ENCODE measurements at regions not wholly inside any gene's neighbourhood (a gene's known extent, or its start where the extent isn't known, plus 50 kb on each side); places are given as distances from the start of the nearest gene placed in this dataset.

DNA sequence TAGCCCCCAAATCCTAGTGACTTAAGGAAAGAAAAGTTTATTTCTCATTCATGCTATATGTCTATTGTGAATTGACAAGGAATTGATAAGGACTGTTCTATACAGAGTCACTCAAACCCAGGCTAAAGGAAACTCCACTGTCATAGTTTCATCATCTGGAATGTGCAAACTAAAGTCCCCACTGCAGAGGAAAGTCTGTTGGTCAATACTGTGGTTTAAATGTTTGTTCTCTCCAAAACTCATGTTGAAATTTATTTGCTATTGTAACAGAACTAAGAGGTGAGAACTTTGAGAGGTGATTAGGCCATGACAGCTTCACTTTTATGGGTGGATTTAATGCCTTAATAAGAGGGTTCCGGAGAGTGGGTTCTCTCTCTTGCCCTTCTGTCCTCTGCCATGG, 149.6 kb downstream of the COX18 start:
- peaks cover 4% of the 10 kb centered on the region for H3K9me3 Mint-ChIP-seq
- no peaks in the 10 kb centered on the region for H3K4me1 Mint-ChIP-seq (ENCODE audit: low read depth)
- H3K27me3 Mint-ChIP-seq (ENCODE audit: low read depth): peaks cover 5% of the 10 kb centered on the region
- H3K4me3 Mint-ChIP-seq: no peak overlapping the region
- ATAC-seq: no peak
- DNase-seq: no peak
- H3K36me3 Mint-ChIP-seq (ENCODE audit: insufficient read depth): no peaks in the 10 kb centered on the region

GRCh38 chr4:72919464-72919863, 150.1 kb downstream of the COX18 start:
- no peak for DNase-seq
- ATAC-seq: no peak
- Mint-ChIP-seq H3K9me3 (peaks cover 4% of the 10 kb centered on the region), H3K27me3 (ENCODE audit: low read depth) (peaks cover 7% of the 10 kb centered on the region), H3K4me1 (ENCODE audit: low read depth) (no peaks in the 10 kb centered on the region), H3K4me3 (no peak overlapping the region), H3K36me3 (ENCODE audit: insufficient read depth) (no peaks in the 10 kb centered on the region)

DNA sequence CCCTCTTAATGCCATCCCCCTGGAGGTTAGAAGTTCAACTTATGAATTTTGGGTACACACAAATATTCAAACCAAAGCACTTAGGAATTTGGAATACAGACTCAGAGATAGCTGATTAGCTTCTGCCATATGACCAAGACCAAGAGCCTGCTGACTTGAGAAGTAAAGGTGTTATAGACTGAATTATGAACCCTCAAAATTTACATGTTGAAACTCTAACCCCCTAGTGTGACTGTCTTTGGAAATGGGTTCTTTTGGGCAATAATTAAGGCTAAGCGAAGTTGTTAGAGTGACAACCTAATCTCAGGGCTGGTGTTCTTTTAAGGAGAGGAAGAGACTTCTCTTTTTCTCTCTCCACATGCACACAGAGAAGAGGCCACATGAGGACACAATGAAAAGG, 151.2 kb downstream of the COX18 start:
- Mint-ChIP-seq H3K27me3 (ENCODE audit: low read depth) (peaks cover 8% of the 10 kb centered on the region), H3K9me3 (no peaks in the 10 kb centered on the region), H3K36me3 (ENCODE audit: insufficient read depth) (no peaks in the 10 kb centered on the region), H3K4me1 (ENCODE audit: low read depth) (no peaks in the 10 kb centered on the region), H3K4me3 (no peak overlapping the region)
- no peak for DNase-seq
- no peak for ATAC-seq

DNA sequence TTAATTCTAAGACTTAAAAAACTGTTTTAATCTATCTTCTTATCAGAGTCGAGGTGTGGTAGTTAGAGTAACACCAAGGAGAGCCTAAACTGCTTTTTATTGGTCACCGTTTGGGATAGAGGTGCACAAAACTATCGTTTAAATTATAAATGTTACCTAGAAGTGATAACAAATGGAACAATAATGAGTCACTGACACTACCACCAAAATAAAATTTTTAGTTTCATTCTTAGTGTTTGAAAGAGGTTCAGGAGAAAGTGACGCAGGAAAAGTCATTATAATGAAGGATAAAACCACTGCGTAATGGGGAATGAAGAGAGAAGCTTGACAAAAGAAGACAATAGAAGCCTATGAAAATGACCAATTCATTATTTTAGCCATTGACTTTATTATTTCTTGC, 158.2 kb downstream of the COX18 start:
- Mint-ChIP-seq H3K4me1 (ENCODE audit: low read depth) (no peaks in the 10 kb centered on the region), H3K36me3 (ENCODE audit: insufficient read depth) (no peaks in the 10 kb centered on the region), H3K9me3 (no peaks in the 10 kb centered on the region), H3K4me3 (no peak overlapping the region), H3K27me3 (ENCODE audit: low read depth) (peaks cover 14% of the 10 kb centered on the region)
- ATAC-seq (no peak), DNase-seq (no peak)

DNA sequence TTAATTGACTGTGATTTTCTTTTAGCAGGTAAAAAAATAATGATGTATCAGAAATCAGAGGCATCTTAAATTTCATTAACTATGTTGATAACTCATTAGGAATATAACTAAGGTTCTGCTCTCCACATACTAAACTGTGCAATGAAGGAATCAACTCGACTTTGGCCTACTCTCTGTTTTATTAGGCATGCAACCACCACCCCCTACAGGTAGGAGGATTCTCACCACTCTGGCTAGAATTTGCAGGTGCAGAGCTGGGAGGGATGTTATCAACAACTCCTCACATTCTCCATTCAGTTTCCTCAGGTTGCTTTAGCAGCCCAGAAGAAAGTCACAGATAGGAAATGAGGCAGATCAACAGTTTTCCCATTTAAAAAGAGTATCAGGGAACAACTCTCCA, 160.1 kb downstream of the COX18 start:
- Mint-ChIP-seq H3K36me3 (ENCODE audit: insufficient read depth) (no peaks in the 10 kb centered on the region), H3K27me3 (ENCODE audit: low read depth) (peaks cover 9% of the 10 kb centered on the region), H3K9me3 (no peaks in the 10 kb centered on the region), H3K4me1 (ENCODE audit: low read depth) (no peaks in the 10 kb centered on the region), H3K4me3 (no peak overlapping the region)
- ATAC-seq (no peak), DNase-seq (no peak)

DNA sequence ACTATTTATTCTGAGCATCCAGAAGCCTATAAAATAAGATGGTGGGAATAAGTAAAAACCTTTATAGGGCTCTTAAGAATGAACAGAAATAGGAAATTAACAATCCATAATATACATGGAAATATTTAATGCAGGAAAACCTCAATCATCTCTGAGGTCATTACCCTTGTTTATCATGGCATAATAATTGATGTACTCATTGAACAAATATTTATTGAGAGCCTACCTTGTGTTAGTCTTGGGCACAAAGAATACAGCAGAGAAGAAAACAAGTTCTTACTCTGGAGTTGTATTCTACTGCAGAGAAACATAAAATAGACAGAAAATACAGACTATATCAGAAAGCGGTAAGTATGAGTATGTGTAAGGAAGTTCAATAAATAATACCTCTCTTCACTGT, 167.2 kb downstream of the COX18 start:
- no peaks in the 10 kb centered on the region for H3K9me3 Mint-ChIP-seq
- no peak overlapping the region for H3K4me3 Mint-ChIP-seq
- H3K4me1 Mint-ChIP-seq (ENCODE audit: low read depth): no peaks in the 10 kb centered on the region
- DNase-seq (no peak), ATAC-seq (no peak)
- H3K36me3 Mint-ChIP-seq (ENCODE audit: insufficient read depth): no peaks in the 10 kb centered on the region
- H3K27me3 Mint-ChIP-seq (ENCODE audit: low read depth): peaks cover 2% of the 10 kb centered on the region

- no peaks in the 10 kb centered on the region for H3K4me1 Mint-ChIP-seq (ENCODE audit: low read depth)
- no peak for ATAC-seq
- H3K9me3 Mint-ChIP-seq: no peaks in the 10 kb centered on the region
- H3K27me3 Mint-ChIP-seq (ENCODE audit: low read depth): peaks cover 2% of the 10 kb centered on the region
- H3K4me3 Mint-ChIP-seq: no peak overlapping the region
- DNase-seq: no peak
- no peaks in the 10 kb centered on the region for H3K36me3 Mint-ChIP-seq (ENCODE audit: insufficient read depth)
Measured at GRCh38 chr4:72901553-72901952, 168.0 kb downstream of the COX18 start.

DNA sequence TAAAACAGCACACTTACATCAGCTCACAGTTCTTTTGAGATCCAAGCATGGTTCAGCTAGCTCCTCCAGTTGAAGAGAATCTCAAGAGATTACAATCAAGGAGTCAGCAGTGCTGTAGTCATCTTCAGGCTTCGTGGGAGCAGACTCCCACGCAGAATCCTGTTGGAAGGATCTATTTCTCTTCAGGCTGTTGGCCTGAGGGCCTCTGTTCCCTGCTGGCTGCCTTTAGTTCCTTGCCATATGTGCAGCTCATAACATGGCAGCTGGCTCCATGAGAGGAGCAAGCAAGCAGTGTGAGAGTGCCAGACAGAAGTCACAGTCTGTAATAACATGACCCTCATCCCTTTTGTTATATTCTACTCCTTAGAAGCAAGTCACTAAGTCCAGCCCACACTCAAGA, 168.6 kb downstream of the COX18 start:
- no peaks in the 10 kb centered on the region for H3K36me3 Mint-ChIP-seq (ENCODE audit: insufficient read depth)
- H3K27me3 Mint-ChIP-seq (ENCODE audit: low read depth): peaks cover 2% of the 10 kb centered on the region
- no peaks in the 10 kb centered on the region for H3K9me3 Mint-ChIP-seq

DNA sequence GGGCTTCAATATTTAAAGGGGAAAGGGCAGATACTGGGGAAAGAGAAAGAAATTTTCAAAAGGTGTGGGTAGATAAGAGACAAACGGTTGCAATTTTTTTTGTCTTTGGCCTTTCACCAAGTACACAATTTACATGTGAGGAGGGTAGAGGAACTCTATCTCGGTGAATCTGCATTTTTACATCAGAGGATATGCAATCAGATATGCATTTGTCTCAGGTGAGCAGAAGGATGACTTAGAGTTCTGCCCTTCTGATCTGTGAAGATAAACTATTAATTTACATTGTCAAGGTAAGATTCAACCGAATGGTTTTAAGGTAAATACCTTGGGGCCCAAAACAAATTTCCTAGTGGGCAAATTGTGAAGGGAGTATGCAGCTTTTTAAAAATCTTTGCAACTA, 169.9 kb downstream of the COX18 start:
- H3K4me1 Mint-ChIP-seq (ENCODE audit: low read depth): no peaks in the 10 kb centered on the region

More for the DNA sequence above, 168.6 kb downstream of the COX18 start:
- H3K4me3 Mint-ChIP-seq: no peak overlapping the region
- DNase-seq (no peak), ATAC-seq (no peak)
- no peaks in the 10 kb centered on the region for H3K4me1 Mint-ChIP-seq (ENCODE audit: low read depth)

GRCh38 chr4:72899214-72899613, 170.3 kb downstream of the COX18 start:
- ATAC-seq (no peak), DNase-seq (no peak)
- Mint-ChIP-seq H3K9me3 (no peaks in the 10 kb centered on the region), H3K4me1 (ENCODE audit: low read depth) (no peaks in the 10 kb centered on the region), H3K27me3 (ENCODE audit: low read depth) (no peaks in the 10 kb centered on the region), H3K36me3 (ENCODE audit: insufficient read depth) (no peaks in the 10 kb centered on the region), H3K4me3 (no peak overlapping the region)

More for the DNA sequence above, 169.9 kb downstream of the COX18 start:
- no peaks in the 10 kb centered on the region for H3K27me3 Mint-ChIP-seq (ENCODE audit: low read depth)
- no peaks in the 10 kb centered on the region for H3K36me3 Mint-ChIP-seq (ENCODE audit: insufficient read depth)
- H3K4me3 Mint-ChIP-seq: no peak overlapping the region
- ATAC-seq: no peak
- no peak for DNase-seq
- no peaks in the 10 kb centered on the region for H3K9me3 Mint-ChIP-seq

DNA sequence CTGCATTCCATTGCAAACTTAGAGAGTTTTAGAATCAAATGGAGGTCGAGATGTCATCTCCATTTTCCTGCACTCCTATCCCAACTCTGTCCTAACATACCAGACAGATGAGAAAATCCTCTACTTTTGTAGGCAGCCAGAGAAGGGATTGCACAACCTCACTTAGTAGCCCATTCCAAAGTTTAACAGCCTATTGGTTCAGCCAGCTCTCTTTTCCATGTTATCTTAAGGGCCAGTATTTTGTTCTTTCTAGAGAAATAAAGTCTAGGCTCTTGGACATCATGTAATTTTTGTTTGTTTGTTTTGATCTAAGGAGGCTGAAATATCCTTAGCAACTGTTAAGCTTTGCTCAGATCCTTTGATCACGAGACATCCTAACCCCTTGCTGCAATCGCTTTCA, 173.0 kb downstream of the COX18 start:
- Mint-ChIP-seq H3K27me3 (ENCODE audit: low read depth) (no peaks in the 10 kb centered on the region), H3K36me3 (ENCODE audit: insufficient read depth) (no peaks in the 10 kb centered on the region), H3K9me3 (no peaks in the 10 kb centered on the region), H3K4me3 (no peak overlapping the region), H3K4me1 (ENCODE audit: low read depth) (no peaks in the 10 kb centered on the region)
- ATAC-seq: no peak
- DNase-seq: no peak

DNA sequence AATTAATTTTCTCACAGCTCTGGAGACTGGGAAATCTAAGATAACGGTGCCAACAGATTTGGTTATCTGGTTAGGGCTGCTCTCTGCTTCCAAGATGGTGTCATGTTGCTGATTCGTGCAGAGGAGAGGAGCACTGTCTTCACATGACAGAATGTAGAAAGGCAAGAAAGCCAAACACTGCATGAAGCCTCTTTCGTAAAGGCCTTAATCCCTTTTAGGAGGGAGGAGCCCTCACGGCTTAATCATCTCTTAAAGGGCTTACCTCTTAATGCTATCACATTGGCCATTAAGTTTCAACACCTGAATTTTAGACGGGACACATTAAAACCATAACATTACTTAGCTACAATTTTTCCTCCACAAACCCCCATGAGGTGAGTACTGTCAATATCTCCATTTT, 174.1 kb downstream of the COX18 start:
- Mint-ChIP-seq H3K4me1 (ENCODE audit: low read depth) (no peaks in the 10 kb centered on the region), H3K36me3 (ENCODE audit: insufficient read depth) (no peaks in the 10 kb centered on the region), H3K27me3 (ENCODE audit: low read depth) (no peaks in the 10 kb centered on the region), H3K9me3 (no peaks in the 10 kb centered on the region), H3K4me3 (no peak overlapping the region)
- ATAC-seq (no peak), DNase-seq (no peak)

DNA sequence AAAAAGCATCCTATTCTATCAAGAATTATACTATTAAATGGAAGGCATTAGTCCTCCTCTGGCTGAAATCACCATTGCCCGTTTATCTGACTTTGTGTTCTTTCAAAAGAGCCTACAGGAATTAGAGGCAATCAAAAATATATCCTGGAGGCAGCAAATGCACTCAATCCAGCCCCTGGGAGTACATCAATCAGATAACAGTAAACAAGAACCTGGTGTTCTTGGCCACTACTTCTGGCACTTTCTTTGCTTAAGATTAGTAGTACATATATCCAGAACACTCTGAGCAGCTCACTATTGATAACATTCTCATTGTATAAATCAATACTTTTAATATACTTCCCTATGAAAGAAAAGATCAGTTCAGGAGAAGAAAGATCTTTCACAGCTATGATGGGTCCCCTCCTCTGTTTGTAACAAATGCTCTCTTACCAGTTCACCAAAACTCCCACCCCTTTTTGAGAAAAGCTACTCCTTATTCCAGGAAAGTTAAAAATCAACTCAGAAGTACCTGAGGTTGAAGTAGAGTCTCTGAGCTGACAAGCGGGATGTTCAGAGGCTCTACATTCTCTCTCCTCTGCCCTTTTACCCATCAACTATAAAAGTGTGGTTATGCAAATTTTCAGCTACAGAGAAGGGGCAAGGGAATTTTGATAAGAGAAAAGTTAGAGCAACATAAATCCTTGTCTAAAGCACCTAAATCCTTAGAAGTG, 176.0 kb downstream of the COX18 start:
- Mint-ChIP-seq H3K27me3 (ENCODE audit: low read depth) (no peaks in the 10 kb centered on the region), H3K4me1 (ENCODE audit: low read depth) (no peaks in the 10 kb centered on the region), H3K9me3 (no peaks in the 10 kb centered on the region), H3K4me3 (no peak overlapping the region), H3K36me3 (ENCODE audit: insufficient read depth) (no peaks in the 10 kb centered on the region)
- ATAC-seq (no peak), DNase-seq (no peak)

DNA sequence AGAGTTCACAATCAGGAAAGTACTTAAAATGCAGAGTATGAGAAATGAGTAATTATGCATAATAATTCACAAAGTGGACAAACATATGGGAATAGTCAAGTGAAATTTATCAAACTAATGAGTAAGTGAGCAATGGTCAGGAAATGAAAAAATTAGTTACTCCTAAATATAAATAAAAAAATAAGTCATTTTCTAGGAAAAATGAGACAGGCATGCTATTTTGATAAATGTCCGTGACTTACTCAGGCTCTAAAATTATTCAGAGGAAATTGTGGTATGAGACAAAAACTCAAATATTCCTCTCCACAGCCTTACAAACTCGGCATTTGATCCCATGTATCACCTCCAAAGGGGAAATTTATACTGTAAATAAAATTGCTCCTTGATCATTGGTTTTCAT, 181.2 kb downstream of the COX18 start:
- H3K4me1 Mint-ChIP-seq (ENCODE audit: low read depth): no peaks in the 10 kb centered on the region
- H3K27me3 Mint-ChIP-seq (ENCODE audit: low read depth): no peaks in the 10 kb centered on the region
- DNase-seq: no peak
- H3K36me3 Mint-ChIP-seq (ENCODE audit: insufficient read depth): no peaks in the 10 kb centered on the region
- no peak overlapping the region for H3K4me3 Mint-ChIP-seq
- ATAC-seq: no peak
- no peaks in the 10 kb centered on the region for H3K9me3 Mint-ChIP-seq

- no peak overlapping the region for H3K4me3 Mint-ChIP-seq
- no peaks in the 10 kb centered on the region for H3K4me1 Mint-ChIP-seq (ENCODE audit: low read depth)
- no peaks in the 10 kb centered on the region for H3K9me3 Mint-ChIP-seq
- H3K27me3 Mint-ChIP-seq (ENCODE audit: low read depth): no peaks in the 10 kb centered on the region
- DNase-seq (no peak), ATAC-seq (no peak)
- H3K36me3 Mint-ChIP-seq (ENCODE audit: insufficient read depth): no peaks in the 10 kb centered on the region
Measured at GRCh38 chr4:72887152-72887551, 182.4 kb downstream of the COX18 start.

DNA sequence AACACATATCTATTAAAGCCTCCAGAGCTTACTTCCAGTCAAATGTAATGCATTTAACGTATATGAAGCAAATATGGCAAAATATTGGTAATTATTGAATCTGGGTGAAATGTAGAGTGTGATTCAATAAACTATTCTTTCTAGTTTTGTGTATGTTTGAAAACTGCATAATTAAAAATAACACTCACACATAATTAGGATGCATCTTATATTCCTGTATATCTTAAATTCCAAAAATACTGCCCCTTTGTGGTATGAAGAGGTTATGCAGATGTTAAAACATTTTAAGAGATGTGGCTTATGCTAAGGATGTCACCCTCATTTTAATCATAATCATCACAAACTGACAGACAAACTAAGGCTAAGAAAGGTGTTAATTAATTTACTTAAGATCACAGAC, 182.9 kb downstream of the COX18 start:
- ATAC-seq (no peak), DNase-seq (no peak)
- Mint-ChIP-seq H3K4me1 (ENCODE audit: low read depth) (no peaks in the 10 kb centered on the region), H3K36me3 (ENCODE audit: insufficient read depth) (no peaks in the 10 kb centered on the region), H3K27me3 (ENCODE audit: low read depth) (no peaks in the 10 kb centered on the region), H3K4me3 (no peak overlapping the region), H3K9me3 (no peaks in the 10 kb centered on the region)

Measured in activated T-cell treated with anti-CD3 and anti-CD28 coated beads, Interleukin-2, amount 50 U/mL, for 4 hours (primary cell).